ENCODE measurements at regions not wholly inside any gene's neighbourhood (a gene's known extent, or its start where the extent isn't known, plus 50 kb on each side); places are given as distances from the start of the nearest gene placed in this dataset.

DNA sequence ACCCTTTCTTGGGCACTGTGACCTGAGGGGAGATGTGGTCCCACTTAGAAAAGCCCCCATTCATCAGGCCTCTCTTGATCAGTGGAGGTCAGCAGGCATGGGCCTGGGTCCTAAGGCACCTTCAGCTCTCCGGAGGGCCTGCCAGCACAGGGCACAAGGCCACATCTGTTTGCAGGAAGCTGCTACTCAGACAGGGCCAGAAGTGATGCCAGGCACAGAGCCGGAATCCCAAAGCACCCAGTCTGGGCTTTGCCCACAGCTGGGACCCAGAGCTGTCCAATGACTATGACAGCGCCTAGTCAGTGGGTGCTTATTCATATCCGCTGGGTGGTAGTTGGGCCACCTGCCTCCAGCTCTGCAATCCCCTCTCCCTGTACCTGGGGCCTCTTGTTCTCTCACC is 63.2 kb upstream of the ELN start:
- no peak for DNase-seq (ENCODE audit: low read depth)

DNA sequence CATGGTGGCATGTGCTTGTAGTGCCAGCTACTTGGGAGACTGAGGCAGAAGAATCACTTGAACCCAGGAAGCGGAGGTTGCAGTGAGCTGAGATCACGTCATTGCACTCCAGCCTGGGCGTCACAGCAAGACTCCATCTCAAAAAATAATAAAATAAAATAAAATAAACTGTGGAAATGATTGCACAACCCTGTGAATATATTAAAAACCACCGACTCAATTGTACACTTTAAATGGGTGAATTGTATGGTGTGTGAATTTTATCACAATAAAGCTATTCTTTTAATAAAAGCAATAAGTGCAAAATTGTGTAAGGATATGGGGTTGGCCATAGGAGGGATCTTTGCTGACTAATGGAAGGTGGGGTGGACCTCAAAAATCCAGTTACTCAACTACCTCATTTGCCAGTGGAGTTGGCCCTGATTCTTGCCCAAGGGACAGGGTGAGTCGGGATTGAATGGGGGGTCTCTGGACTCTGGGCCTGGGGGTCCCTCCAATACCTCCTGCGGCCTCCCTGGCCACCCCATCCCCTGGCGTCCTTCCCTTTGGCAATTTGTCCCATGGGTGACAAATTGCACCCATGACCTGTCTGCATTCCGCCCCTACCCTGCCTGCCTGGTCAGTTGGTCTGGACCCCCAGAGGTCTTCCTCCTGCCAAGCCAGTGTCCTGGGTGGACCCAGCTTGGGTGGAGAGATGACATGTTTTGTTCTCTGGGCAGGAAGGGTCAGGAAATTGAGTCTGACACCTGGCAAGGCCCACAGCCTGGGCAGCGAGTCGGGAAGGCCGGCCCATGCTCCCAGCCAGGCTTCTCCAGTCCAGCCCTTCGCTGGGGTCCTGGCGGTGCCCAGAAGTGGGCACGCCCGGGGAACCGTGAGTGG is 61.7 kb upstream of the ELN start:
- no peak for DNase-seq (ENCODE audit: low read depth)

DNA sequence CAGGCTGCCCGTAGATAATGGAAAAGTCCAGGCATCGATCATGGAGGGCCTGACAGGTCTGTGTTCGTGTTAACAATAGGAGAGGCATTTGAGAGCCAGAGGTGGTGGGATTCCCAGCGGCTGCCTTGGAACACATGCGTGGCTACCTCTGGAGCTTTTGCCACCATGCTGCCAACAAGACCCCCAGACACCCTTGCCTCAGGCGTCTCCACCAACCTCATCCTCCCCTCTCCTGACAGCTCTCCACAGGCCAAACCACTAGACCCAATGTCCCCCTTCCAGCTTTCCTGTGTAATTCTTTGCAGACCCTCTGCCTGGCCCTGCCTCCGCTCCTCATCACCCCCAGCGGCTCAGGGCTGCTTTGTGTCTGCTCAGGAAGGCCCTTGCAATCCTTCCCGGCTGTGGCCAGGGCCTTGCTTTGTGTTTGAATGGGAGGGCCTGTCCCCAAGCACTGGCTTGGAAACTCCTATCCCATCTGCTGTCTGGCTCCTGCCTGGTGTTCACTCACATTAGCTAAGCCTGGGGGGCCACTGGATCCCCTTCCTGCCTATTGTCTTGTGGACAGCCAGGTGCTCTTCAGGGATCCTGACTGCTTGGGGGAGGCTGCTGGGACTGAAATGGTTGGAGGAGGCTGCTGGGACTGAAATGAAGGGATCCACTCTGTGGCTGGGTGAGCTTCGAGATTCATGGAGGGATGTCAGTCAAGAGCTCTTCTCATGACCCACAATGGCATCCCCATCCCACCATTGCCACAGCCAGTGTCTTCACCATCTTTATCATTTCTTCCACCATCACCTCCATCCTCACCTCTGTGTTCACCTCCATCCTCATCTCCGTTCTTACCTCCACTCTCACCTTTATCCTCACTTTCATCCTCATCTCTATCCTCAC is 60.8 kb upstream of the ELN start:
- no peak for DNase-seq (ENCODE audit: low read depth)

DNA sequence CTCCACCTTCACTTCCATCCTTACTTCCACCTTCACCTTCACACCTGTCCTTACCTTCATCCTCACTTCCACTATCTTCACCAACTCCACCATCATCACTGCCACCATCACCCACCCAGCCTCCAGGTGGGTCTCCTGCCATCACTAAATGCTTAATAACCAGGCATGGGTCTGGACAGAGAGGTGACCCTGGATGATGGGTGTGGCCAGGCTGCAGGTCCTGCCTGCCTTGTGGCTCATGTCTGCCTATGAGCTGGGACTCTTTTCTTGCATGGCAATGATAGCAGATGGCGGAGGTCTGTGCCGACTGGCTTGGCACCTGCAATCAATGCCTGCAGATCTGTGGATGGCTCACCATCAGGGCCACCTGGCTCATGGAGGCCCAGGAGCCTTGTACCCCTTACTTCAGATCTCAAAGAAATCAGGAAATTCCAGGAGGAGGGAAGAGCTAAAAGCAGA is 60.1 kb upstream of the ELN start:
- no peak for DNase-seq (ENCODE audit: low read depth)

DNA sequence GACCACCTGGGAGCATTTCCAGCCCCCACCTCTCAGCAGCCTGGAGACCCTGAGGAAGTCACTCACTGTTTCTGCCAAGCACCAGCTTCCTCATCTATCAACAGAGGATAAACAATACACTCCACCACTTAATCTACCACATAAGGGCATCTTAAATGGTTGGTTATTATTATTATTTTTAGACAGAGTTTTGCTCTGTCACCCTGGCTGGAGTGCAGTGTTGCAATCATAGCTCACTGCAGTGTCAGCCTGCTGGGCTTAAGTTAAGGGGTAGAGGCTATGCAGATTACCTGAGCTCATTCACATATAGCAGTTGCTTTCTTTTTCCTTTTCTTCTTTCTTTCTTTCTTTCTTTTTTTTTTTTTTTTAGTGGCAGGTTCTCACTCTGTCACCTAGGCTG is 59.5 kb upstream of the ELN start:
- no peak for DNase-seq (ENCODE audit: low read depth)

DNA sequence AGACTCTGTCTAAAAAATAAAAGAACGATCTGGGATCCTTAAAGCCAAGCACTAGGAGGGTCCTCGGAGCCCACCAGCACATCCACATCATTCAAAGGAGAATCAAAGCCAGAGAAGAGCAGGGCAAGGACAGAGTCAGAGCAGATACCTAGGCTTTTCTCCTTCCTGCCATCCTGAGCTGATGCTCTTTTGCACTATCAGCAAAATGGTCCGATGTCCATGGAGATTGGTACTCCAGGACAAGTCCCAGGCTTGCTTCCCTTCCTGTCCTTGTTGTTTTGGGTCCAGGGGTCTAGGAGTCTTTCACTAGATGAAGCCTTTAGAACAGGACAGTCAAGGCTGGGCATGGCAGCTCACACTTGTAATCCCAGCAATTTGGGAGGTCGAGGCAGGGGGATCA is 58.0 kb upstream of the ELN start:
- no peak for DNase-seq (ENCODE audit: low read depth)

DNA sequence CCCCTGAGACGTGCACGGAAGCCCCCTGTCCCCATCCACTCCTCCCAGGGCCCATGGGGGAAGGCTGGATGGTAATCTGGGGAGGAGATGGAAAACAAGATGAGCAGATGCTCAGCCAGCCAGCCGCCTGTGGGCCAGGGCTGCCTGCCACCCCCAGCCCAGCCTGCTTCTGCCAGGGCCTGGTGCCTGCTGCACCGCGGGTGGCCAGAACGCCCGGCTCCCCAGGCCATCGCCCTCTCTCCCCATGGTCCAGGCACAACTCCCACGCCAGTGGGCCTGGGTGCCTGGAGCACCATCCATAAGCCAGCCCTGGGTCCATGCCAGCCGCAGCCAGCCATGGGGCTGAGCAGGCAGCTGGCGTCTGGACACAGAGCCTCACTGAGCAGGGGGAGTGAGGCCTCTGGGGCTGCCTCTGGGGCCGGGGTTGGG is 57.2 kb upstream of the ELN start:
- no peak for DNase-seq (ENCODE audit: low read depth)

DNA sequence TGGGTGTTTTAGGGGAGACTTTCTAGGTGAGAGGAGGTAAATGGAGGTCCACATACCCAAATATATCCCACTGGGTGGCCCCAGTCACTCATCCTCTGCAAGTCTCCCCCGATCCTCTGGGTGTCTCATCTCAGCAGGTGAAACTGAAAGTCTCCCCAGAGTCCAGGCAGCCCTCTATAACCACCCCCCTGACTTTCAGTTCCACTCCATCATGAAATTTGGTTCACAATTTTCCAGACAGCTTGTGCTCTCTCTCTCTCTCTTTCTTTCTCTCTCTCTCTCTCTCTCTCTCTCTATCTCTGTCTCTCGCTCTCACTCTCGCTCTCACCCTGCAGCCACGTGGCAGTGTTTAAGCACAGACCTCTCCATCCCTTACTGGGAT is 56.7 kb upstream of the ELN start:
- DNase-seq (ENCODE audit: low read depth) = no peak

DNA sequence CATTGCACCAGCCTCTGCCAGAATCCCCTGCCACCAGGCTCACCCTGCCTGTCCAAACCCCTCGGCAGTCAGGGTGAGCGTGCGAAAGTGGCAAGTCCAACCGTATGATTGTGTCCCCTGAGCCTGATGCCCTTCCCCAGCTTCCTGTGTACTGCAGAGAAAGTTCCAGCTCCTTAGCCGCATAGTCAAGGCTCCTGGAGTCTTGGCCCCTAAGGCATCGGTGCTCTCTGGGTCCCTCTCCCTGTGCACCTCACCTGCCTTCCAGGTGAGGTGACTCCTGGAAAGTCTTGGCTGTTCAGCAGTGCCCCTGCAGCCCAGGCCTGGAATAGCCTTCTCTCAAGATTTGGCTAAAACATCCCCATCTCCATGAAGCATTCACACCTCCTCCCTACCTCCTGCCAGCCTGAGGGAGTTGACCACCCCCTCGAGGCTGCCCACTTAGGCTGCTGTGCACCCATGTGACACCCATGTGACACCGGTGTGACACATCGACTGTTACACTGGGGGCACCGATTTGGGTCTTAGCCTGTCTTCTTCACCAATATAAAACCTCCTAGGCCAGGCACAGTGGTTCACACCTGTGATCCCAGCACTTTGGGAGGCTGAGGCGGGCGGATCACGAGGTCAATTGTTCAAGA is 56.1 kb upstream of the ELN start:
- DNase-seq (ENCODE audit: low read depth) = no peak

DNA sequence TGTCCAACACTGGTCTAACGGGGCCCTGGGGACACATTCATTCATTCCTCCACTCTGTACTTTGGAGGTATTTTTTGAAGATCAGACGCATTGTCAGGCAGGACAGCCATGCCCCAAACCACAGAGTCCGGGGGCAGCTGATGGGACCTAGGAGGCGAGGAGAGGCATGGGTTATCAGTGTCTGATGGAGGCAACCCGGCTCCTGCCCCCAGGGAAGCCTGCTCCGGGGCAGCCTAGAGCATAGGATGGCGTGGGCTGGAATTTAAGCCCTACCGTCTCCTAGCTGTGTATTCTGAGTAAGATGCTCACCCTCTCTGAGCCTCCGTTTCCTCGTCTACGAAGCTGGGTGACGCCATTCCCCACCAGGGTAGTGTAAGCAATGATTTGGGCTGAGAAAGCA is 55.4 kb upstream of the ELN start:
- no peak for DNase-seq (ENCODE audit: low read depth)

DNA sequence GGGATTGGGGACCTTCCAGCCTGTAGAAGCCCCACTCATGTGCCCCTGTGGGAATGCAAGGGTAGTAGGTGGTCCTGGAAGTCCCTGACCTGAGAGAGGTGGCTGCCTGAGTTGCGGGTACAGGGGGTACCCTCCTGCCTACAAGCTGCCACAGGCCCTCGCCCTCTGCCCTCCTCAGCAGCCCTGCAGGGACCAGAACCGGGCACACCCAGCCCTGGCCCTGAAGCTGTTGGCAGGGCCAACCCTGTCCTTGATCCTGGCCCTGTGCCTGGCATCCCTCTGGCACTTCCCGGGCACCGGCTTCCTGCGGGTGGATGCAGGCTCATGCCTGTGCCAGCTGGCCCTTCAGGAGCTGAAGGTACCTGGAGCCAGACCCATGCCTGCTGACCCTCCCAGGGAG is 54.9 kb upstream of the ELN start:
- no peak for DNase-seq (ENCODE audit: low read depth)

DNA sequence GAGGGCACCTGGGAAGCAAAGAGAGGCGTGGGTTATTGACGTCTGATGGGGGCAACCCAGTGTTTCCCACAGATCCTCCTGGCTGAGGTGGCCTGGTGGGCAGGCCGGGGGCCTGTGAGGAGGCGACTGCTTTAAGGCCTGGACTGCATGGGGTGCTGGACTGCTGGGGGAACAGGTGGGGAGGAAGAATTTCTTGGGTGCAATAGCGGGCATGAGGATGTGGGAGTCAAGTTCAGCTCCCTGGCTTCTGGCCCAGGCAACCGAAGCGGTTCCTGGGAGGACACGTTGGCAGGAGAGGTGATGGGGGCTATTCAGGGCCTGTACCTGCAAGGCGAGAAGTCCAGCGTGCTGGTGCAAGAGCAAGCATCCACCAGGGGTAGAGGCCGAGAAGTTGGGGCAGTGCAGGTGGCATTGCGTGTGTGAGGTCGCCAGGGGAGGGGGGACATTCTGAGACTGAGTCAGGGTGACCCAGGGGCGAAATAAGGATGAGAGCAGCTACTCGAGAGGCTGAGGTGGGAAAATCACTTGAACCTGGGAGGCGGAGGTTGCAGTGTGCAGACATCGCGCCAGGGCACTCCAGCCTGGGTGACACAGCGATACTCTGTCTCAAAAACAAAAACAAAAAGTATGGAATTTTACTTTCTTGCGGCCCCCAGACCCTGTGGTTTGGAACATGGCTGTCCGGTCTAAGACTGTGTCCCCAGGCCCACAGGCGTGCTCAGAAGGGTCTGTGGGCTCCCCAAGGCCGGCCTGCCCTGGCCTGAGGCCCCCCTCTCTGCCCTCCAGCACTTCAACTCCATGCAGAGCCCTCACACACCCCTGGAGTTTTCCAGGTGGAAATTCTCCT is 53.6 kb upstream of the ELN start:
- no peak for DNase-seq (ENCODE audit: low read depth)

DNA sequence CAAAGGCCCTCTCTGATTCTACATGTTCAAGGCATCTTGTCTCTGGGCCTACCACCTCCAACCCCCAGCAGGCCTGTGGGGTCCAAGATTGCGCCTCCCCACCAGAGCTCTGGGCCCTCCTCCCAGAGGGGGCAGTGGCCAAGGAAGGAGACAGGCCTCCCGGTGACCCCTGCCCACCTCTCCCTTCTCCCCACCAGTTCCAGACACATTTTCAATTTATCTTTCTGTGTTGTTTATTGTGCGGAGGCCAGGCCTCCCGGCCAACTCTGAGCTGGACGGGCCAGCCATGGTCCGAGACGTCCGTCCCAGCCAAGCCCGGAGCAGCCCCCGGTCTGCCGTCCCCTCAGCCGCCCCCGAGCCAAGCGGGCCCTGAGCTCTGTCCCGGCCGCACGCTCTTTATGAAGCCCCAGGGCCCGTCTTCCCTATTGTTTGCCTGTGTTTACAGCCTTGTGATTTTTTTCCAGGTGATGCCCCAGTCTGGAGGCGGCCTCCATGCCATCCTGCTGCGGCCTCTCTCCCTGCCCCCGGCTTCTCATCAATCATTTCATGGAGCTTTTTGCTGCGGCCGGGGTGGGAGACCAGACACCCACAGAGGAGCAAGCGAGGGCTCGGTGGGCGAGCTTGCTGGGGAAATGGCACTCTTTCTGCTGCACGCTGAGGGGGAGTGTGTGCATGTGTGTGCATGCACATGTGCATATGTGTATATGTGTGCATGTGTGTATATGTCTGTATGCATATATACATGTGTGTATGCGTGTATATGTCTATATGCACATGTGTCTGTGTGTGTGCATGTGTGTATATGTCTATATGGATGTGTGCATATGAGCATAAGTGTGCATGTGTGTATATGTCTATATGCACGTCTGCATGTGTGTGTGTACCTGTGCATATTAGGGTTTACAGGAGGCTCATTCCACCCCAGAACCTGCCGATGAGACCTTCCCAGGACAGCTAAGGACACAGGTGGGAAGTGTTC is 52.7 kb upstream of the ELN start:
- no peak for DNase-seq (ENCODE audit: low read depth)

DNA sequence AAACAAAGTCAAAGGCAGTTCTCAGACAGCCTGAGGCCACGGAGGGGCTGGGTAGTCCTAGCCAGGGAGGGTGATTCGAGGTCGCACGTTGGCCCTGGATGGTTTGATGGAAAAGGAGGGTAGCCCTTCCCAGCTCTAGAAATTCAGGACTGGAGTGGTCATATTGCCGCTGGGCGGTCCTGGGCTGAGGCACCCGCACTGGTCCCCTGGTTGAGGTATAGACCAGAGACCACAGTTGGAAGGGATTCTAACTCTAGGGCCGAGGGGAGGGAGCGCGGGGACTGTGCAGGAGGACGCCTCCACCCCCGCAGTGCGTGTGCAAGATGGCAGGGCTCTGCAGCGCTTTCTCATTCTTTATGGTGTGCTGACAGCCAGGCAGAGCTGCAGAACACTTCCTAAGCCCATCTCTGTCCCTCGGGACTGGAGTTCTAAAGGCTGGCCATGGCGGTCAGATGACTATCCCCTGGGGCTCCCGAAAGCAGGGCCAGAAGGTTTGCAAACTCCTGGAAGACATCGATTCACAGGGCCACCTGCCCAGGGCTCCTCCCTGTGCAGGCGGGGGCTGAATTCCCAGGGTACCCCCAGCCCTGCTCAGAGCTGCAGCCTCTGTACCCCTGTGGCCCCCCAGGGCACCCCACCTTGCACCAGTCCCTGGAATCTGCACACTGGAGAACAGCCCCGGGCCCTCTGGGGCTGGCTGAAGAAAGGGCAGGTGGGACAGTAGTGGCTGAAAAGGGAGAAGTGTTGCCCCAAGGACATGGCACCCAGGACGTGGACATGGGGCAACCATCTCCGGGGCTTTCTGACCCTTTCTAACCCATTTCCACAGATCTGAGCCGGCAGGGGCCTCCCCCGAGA is 51.0 kb upstream of the ELN start:
- peak; percentile 85 for DNase-seq (ENCODE audit: low read depth)

DNA sequence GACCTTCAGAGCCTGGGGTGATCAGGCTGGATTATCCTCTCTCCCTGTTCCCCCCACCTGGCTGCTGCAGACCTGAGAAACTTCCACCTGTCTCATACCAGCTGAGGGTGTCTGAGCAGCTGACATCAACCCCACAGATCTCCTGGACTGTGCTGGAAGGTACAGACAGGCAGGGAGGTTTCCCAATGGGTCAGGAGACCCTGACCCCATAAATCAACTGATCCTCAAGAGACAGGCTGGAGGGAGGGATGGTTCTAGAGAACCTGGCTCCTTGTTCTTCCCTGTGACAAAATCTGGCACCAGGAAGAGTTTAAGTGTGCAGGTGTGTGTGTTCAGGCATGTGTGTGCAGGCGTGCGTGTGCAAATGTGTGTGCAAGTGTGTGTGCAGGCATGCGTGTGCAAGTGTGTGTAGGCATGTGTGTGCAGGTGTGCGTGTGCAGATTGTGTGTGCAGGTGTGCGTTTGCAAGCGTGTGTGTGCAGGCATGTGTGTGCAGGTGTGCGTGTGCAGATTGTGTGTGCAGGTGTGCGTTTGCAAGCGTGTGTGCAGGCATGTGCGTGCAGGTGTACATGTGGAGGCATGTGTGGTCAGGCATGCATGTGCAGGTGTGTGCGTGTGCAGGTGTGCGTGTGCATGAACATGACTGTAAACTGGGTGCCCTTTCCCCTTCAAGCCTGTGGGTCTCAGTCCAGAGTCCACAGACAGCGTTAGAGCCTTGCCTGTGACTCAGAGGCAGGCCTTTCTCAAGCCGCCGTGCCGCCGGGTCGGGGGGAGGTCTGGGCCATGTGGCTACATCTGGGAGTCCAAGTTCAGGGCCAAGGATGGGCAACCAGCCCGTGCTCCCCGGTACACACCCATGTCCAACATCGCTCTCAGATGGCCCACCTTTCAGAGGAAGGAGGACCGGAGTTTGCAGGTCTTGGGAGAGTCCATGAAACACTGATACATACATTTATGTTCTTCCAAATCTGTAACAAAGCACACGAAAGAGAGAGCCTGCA is 50.1 kb upstream of the ELN start:
- no peak for DNase-seq (ENCODE audit: low read depth)
